Osteoblast (primary cell): ENCODE measurements at regions not wholly inside any gene's neighbourhood (a gene's known extent, or its start where the extent isn't known, plus 50 kb on each side); places are given as distances from the start of the nearest gene placed in this dataset.

Experiments
- DNase-seq: peaks from one replicate; pipeline ENCODE4 v3.0.0; 2011; ENCODE audit warnings: low spot score, mixed read lengths; ENCODE audit not compliant: insufficient read length; ENCODE audit errors: missing footprints
- H2AFZ ChIP-seq: 2 replicates; pipeline ENCODE4 v1.6.0; 2011; ENCODE audit warnings: mild to moderate bottlenecking, low read length
- H3K27ac ChIP-seq: 2 replicates; pipeline ENCODE4 v1.5.1; 2011; ENCODE audit warnings: mild to moderate bottlenecking, low read depth, low read length, moderate library complexity
- H3K27me3 ChIP-seq: 2 replicates; pipeline ENCODE4 v1.6.0; 2012; ENCODE audit warnings: mild to moderate bottlenecking, control low read depth, inconsistent platforms, low read length, moderate library complexity; ENCODE audit not compliant: insufficient read depth
- H3K36me3 ChIP-seq: 2 replicates; pipeline ENCODE4 v1.5.1; 2011; ENCODE audit warnings: mild to moderate bottlenecking, low read length, control low read depth, moderate library complexity; ENCODE audit not compliant: insufficient read depth
- H3K4me1 ChIP-seq: 2 replicates; pipeline ENCODE4 v1.5.1; 2011; ENCODE audit warnings: mild to moderate bottlenecking, low read length, control low read depth, moderate library complexity; ENCODE audit not compliant: insufficient read depth
- H3K4me2 ChIP-seq: 2 replicates; pipeline ENCODE4 v1.6.0; 2011; ENCODE audit warnings: mild to moderate bottlenecking, low read length; ENCODE audit not compliant: insufficient read depth
- H3K4me3 ChIP-seq: fragments of 200-600 bp; sonication (generic); 3 replicates; pipeline ENCODE4 v1.5.1; 2012; ENCODE audit warnings: mild to moderate bottlenecking, low read length, inconsistent platforms; ENCODE audit not compliant: insufficient read depth
- H3K79me2 ChIP-seq: 2 replicates; pipeline ENCODE4 v1.6.0; 2012; ENCODE audit warnings: mild to moderate bottlenecking, low read length, control low read depth, inconsistent platforms; ENCODE audit not compliant: insufficient read depth
- H3K9me3 ChIP-seq: 2 replicates; pipeline ENCODE4 v1.5.1; 2011; ENCODE audit warnings: low read depth, low read length, control low read depth
- H4K20me1 ChIP-seq: 2 replicates; pipeline ENCODE4 v1.6.0; 2012; ENCODE audit warnings: mild to moderate bottlenecking, low read length, control low read depth; ENCODE audit not compliant: insufficient read depth
- TF ChIP-seq, protein P1 (sequence below): IDR thresholded peaks from 2 replicates; pipeline ENCODE4 v1.5.1; 2011; ENCODE audit warnings: mild to moderate bottlenecking, low read depth, low read length, moderate library complexity; ENCODE audit errors: extremely low read depth

GRCh38 chr2:64792300-64792699 lies 138.6 kb upstream of the SERTAD2 start:
- H3K79me2 ChIP-seq = no peaks in the 10 kb centered on the region
- peak; percentile 23 for DNase-seq
- H3K4me3 ChIP-seq = no peak overlapping the region
- TF ChIP-seq, protein P1, sequence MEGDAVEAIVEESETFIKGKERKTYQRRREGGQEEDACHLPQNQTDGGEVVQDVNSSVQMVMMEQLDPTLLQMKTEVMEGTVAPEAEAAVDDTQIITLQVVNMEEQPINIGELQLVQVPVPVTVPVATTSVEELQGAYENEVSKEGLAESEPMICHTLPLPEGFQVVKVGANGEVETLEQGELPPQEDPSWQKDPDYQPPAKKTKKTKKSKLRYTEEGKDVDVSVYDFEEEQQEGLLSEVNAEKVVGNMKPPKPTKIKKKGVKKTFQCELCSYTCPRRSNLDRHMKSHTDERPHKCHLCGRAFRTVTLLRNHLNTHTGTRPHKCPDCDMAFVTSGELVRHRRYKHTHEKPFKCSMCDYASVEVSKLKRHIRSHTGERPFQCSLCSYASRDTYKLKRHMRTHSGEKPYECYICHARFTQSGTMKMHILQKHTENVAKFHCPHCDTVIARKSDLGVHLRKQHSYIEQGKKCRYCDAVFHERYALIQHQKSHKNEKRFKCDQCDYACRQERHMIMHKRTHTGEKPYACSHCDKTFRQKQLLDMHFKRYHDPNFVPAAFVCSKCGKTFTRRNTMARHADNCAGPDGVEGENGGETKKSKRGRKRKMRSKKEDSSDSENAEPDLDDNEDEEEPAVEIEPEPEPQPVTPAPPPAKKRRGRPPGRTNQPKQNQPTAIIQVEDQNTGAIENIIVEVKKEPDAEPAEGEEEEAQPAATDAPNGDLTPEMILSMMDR = peak; percentile 23
- no peak overlapping the region for H3K4me2 ChIP-seq
- no peaks in the 10 kb centered on the region for H3K9me3 ChIP-seq
- peak overlapping the region; percentile 84 for H3K27ac ChIP-seq
- H3K4me1 ChIP-seq = peaks cover 24% of the 10 kb centered on the region
- H3K27me3 ChIP-seq = no peaks in the 10 kb centered on the region
- no peaks in the 10 kb centered on the region for H4K20me1 ChIP-seq
- no peaks in the 10 kb centered on the region for H3K36me3 ChIP-seq
- no peak overlapping the region for H2AFZ ChIP-seq

DNA sequence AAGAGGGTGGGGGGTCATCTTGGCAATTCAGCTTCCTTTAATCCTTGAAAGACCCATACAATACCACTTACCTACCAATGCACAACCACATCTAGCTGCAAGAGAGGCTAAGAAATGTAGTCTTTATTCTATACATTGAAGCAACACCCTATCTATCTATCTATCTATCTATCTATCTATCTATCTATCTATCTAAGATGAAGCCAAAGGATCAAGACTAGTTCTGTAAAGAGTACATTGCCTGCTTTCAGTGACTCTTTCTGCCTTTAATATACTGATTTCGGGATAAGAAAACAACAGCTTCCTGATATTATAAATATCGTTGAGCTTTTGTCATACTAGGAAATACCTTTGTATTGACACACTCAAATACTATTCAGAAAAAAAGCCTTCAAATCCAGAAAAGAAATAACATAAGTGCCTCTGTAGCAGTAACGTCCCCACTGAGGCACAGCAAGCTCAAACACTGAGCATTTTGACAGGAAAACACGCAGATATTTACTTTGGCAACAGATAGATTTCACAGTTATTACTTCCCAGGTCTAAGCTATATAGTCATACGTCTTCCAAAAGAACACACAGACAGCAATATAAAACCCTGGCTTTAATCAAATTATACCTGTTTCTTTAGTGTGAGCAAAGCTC lies 139.4 kb upstream of the SERTAD2 start:
- Histone ChIP-seq H3K27me3 (no peaks in the 10 kb centered on the region), H3K4me2 (peak overlapping the region; percentile 68), H3K79me2 (no peaks in the 10 kb centered on the region), H3K9me3 (no peaks in the 10 kb centered on the region), H3K36me3 (no peaks in the 10 kb centered on the region), H3K4me3 (peak overlapping the region; percentile 6), H3K27ac (peak overlapping the region; percentile 84), H2AFZ (peak overlapping the region; percentile 4), H4K20me1 (no peaks in the 10 kb centered on the region), H3K4me1 (peaks cover 32% of the 10 kb centered on the region)
- TF ChIP-seq, protein P1 = no peak
- DNase-seq = peak; percentile 17

DNA sequence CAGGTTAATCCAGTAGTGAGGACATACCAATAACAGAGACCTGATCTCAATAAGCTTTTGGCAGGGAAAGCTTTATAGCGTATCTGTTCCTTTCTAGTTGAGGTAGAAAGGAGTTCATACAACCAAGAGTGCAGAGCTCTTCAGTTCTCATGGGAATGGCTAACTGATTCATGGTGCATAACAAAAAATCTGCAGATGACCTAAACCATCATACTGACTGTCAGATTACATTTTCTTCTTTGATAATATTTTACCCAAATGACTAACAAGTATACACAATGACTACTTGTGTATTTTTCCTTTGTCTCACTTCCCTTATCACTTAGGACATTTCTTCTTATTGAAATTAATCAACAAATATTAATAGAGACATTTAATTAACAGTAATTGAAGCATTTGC lies 140.0 kb upstream of the SERTAD2 start:
- peak overlapping the region; percentile 68 for H3K4me2 ChIP-seq
- peak overlapping the region; percentile 4 for H2AFZ ChIP-seq
- H4K20me1 ChIP-seq = no peaks in the 10 kb centered on the region
- TF ChIP-seq, protein P1 = no peak
- no peaks in the 10 kb centered on the region for H3K36me3 ChIP-seq
- H3K9me3 ChIP-seq = no peaks in the 10 kb centered on the region
- H3K27me3 ChIP-seq = no peaks in the 10 kb centered on the region
- H3K4me3 ChIP-seq = peak overlapping the region; percentile 6
- peak; percentile 57 for DNase-seq
- H3K4me1 ChIP-seq = peaks cover 38% of the 10 kb centered on the region
- no peaks in the 10 kb centered on the region for H3K79me2 ChIP-seq
- peak overlapping the region; percentile 84 for H3K27ac ChIP-seq

GRCh38 chr2:64794426-64794995 lies 140.8 kb upstream of the SERTAD2 start:
- no peak overlapping the region for H3K4me2 ChIP-seq
- H2AFZ ChIP-seq = no peak overlapping the region
- H3K9me3 ChIP-seq = no peaks in the 10 kb centered on the region
- no peaks in the 10 kb centered on the region for H4K20me1 ChIP-seq
- DNase-seq = no peak
- H3K4me3 ChIP-seq = no peak overlapping the region
- peak overlapping the region; percentile 84 for H3K27ac ChIP-seq
- H3K27me3 ChIP-seq = no peaks in the 10 kb centered on the region
- TF ChIP-seq, protein P1 = no peak
- H3K79me2 ChIP-seq = no peaks in the 10 kb centered on the region
- no peaks in the 10 kb centered on the region for H3K36me3 ChIP-seq
- H3K4me1 ChIP-seq = peaks cover 42% of the 10 kb centered on the region
